GM12878 (cell line): ENCODE measurements at regions not wholly inside any gene's neighbourhood (a gene's known extent, or its start where the extent isn't known, plus 50 kb on each side); places are given as distances from the start of the nearest gene placed in this dataset.

Experiments
- ATAC-seq: fragments of 200-7000 bp; cut with Tn5 transposase; 3 replicates; pipeline ENCODE4 v1.9.1; 2020; ENCODE audit warnings: mild to moderate bottlenecking, moderate library complexity
- BruUV-seq: library from RNA; stranded (reverse); fragments of 400-500 nt; replicated peaks from 2 replicates; lab custom pipeline; 2021; lab: Mats Ljungman, UMichigan
- CTCF ChIA-PET: fragments of 300-600 bp; sonication (Branson Sonifier 250); formaldehyde crosslinking; extraction: SDS; loops from one replicate; lab custom pipeline; 2021; ENCODE audit warnings: inconsistent platforms; lab: Yijun Ruan, JAX
- POLR2A ChIA-PET: fragments of 350-600 bp; formaldehyde crosslinking; extraction: SDS; loops from one replicate; lab custom pipeline; 2021; ENCODE audit warnings: inconsistent platforms; lab: Charles Lee
- RAD21 ChIA-PET: fragments of 300-600 bp; sonication (Branson Sonifier 250); formaldehyde crosslinking; loops from one replicate; lab custom pipeline; 2023; ENCODE audit warnings: antibody characterized with exemption; ENCODE audit not compliant: unreplicated experiment; lab: Charles Lee
- SMC1A ChIA-PET: fragments of 300-600 bp; sonication (Branson Sonifier 250); formaldehyde crosslinking; loops from one replicate; lab custom pipeline; 2023; ENCODE audit not compliant: unreplicated experiment, uncharacterized antibody; lab: Charles Lee
- DNase-seq: peaks from one replicate; pipeline ENCODE4 v3.0.0-alpha.2; 2011; ENCODE audit warnings: low read depth, low spot score
- FAIRE-seq: peaks from 3 replicates; lab custom pipeline; 2011; peaks lifted over from hg19 to GRCh38; lab: Jason Lieb, UNC
- H2AFZ ChIP-seq: 2 replicates; pipeline ENCODE4 v1.6.0; 2011; ENCODE audit warnings: low read depth, low read length, control low read depth; ENCODE audit not compliant: control insufficient read depth
- H3K27ac ChIP-seq: 2 replicates; pipeline ENCODE4 v1.5.1; 2011; ENCODE audit warnings: control low read depth; ENCODE audit not compliant: control insufficient read depth, insufficient read depth
- H3K27me3 ChIP-seq, 2 experiments: replicated peaks in 1 of 2; 2 replicates each; pipeline versions ENCODE4 v1.6.0 to v1.6.1; 2011; ENCODE audit warnings: low read length in 1 of 2; ENCODE audit not compliant: control insufficient read depth in 2 of 2, insufficient read depth in 2 of 2
- H3K36me3 ChIP-seq, 2 experiments: 2 replicates each; pipeline ENCODE4 v1.5.1; 2011; ENCODE audit warnings: low read length in 1 of 2; ENCODE audit not compliant: control insufficient read depth in 2 of 2, insufficient read depth in 2 of 2
- H3K4me1 ChIP-seq: 2 replicates; pipeline ENCODE4 v1.6.1; 2011; ENCODE audit warnings: mild to moderate bottlenecking, low read length, moderate library complexity, mixed read lengths; ENCODE audit not compliant: control insufficient read depth, insufficient read depth
- H3K4me2 ChIP-seq: 2 replicates; pipeline ENCODE4 v1.6.0; 2011; ENCODE audit warnings: control low read depth; ENCODE audit not compliant: control insufficient read depth, insufficient read depth
- H3K4me3 ChIP-seq: fragments of 200-600 bp; sonication (generic); 2 replicates; pipeline ENCODE4 v1.5.1; 2016
- H3K79me2 ChIP-seq: 2 replicates; pipeline ENCODE4 v1.6.0; 2011; ENCODE audit warnings: low read length; ENCODE audit not compliant: control insufficient read depth, insufficient read depth
- H3K9ac ChIP-seq: 2 replicates; pipeline ENCODE4 v1.8.0; 2011; ENCODE audit warnings: low read length, control low read depth, mixed read lengths; ENCODE audit not compliant: control insufficient read depth, insufficient read depth
- H3K9me3 ChIP-seq: replicated peaks from 3 replicates; pipeline ENCODE4 v1.5.1; 2011; ENCODE audit warnings: mild to moderate bottlenecking, low read length; ENCODE audit not compliant: control insufficient read depth, insufficient read depth
- H4K20me1 ChIP-seq: 2 replicates; pipeline ENCODE4 v1.6.0; 2011; ENCODE audit not compliant: control insufficient read depth, insufficient read depth
- BACH1 ChIP-seq: fragments of 450-650 bp; IDR thresholded peaks from 2 replicates; pipeline ENCODE4 v1.6.1; 2017; ENCODE audit warnings: mild to moderate bottlenecking, borderline replicate concordance
- BHLHE40 ChIP-seq, 2 experiments: fragments of 450-650 bp in 1 of 2; IDR thresholded peaks; 2 replicates each; pipeline ENCODE4 v1.6.1; 2011 to 2017; ENCODE audit warnings: low read depth in 2 of 2, borderline replicate concordance in 1 of 2, improper control_type of control experiment in 1 of 2, low read length in 1 of 2, mild to moderate bottlenecking in 1 of 2
- CREB1 ChIP-seq: IDR thresholded peaks from 2 replicates; pipeline ENCODE4 v1.6.1; 2012; ENCODE audit warnings: low read depth, mild to moderate bottlenecking, inconsistent platforms
- DPF2 ChIP-seq: fragments of 450-650 bp; IDR thresholded peaks from 2 replicates; pipeline ENCODE4 v1.6.1; 2017; ENCODE audit warnings: mild to moderate bottlenecking
- EED ChIP-seq: sonication (generic); IDR thresholded peaks from 2 replicates; pipeline ENCODE4 v1.6.1; 2016; ENCODE audit warnings: antibody characterized with exemption, low read depth
- IRF4 ChIP-seq: IDR thresholded peaks from 2 replicates; pipeline ENCODE4 v1.6.1; 2011; ENCODE audit warnings: low read depth, low read length
- JUNB ChIP-seq: IDR thresholded peaks from 2 replicates; pipeline ENCODE4 v1.6.1; 2016; ENCODE audit warnings: antibody characterized with exemption, mild to moderate bottlenecking
- MEF2B ChIP-seq: fragments of 450-650 bp; IDR thresholded peaks from 2 replicates; pipeline ENCODE4 v1.6.1; 2018; ENCODE audit warnings: mild to moderate bottlenecking, moderate library complexity; ENCODE audit not compliant: partially characterized antibody, poor library complexity, severe bottlenecking
- MTA2 ChIP-seq: fragments of 450-650 bp; IDR thresholded peaks from 2 replicates; pipeline ENCODE4 v1.6.1; 2016; ENCODE audit warnings: low read depth, mild to moderate bottlenecking, moderate library complexity
- NFIC ChIP-seq: IDR thresholded peaks from 2 replicates; pipeline ENCODE4 v1.6.1; 2012; ENCODE audit warnings: low read depth, mild to moderate bottlenecking, inconsistent platforms, low read length, moderate library complexity
- PAX5 ChIP-seq: IDR thresholded peaks from 2 replicates; pipeline ENCODE4 v1.6.1; 2011; ENCODE audit warnings: low read depth, low read length, borderline replicate concordance
- POU2F2 ChIP-seq: IDR thresholded peaks from 3 replicates; pipeline ENCODE4 v1.6.1; 2011; ENCODE audit warnings: low read depth, mild to moderate bottlenecking, low read length, borderline replicate concordance
- SPI1 ChIP-seq: IDR thresholded peaks from 2 replicates; pipeline ENCODE4 v1.6.1; 2011; ENCODE audit warnings: low read depth, mild to moderate bottlenecking, low read length, moderate library complexity, borderline replicate concordance; ENCODE audit not compliant: insufficient read depth
- TCF7 ChIP-seq: IDR thresholded peaks from 2 replicates; pipeline ENCODE4 v1.6.1; 2014; ENCODE audit warnings: antibody characterized with exemption, borderline replicate concordance
- WRNIP1 ChIP-seq: IDR thresholded peaks from 2 replicates; pipeline ENCODE4 v1.6.1; 2011; ENCODE audit warnings: low read depth, low read length, improper control_type of control experiment, borderline replicate concordance
- YY1 ChIP-seq: IDR thresholded peaks from 2 replicates; pipeline ENCODE4 v1.6.1; 2011; ENCODE audit warnings: low read depth, mild to moderate bottlenecking, low read length
- ZNF217 ChIP-seq: fragments of 450-650 bp; IDR thresholded peaks from 2 replicates; pipeline ENCODE4 v1.6.1; 2017; ENCODE audit warnings: antibody characterized with exemption, mild to moderate bottlenecking
- WGBS: methylation state at CpG from one replicate; pipeline ENCODE4 v1.1.6; 2016; ENCODE audit warnings: low lambda C conversion rate; ENCODE audit not compliant: insufficient replicate concordance, insufficient coverage; ENCODE audit errors: missing lambda C conversion rate; 5-methylcytosine and 5-hydroxymethylcytosine counted together
- in situ Hi-C: fragments of 300-500 bp; cut with MboI; formaldehyde crosslinking; loops from 9 replicates; pipeline ENCODE4 v1.14.3; 2018; ENCODE audit warnings: mixed read lengths
- intact Hi-C: fragments of 100-400 bp; cut with micrococcal nuclease; formaldehyde crosslinking; loops from one replicate; pipeline ENCODE4 v1.14.2; 2022; ENCODE audit not compliant: unreplicated experiment
- TF ChIP-seq, protein P1 (sequence below): fragments of 450-650 bp; IDR thresholded peaks from 2 replicates; pipeline ENCODE4 v1.6.1; 2018; ENCODE audit warnings: mild to moderate bottlenecking, low read depth, moderate library complexity; ENCODE audit not compliant: partially characterized antibody
- TF ChIP-seq, protein P2 (sequence below): IDR thresholded peaks from 2 replicates; pipeline ENCODE4 v1.6.1; 2012; ENCODE audit warnings: low read depth, low read length, improper control_type of control experiment

DNA sequence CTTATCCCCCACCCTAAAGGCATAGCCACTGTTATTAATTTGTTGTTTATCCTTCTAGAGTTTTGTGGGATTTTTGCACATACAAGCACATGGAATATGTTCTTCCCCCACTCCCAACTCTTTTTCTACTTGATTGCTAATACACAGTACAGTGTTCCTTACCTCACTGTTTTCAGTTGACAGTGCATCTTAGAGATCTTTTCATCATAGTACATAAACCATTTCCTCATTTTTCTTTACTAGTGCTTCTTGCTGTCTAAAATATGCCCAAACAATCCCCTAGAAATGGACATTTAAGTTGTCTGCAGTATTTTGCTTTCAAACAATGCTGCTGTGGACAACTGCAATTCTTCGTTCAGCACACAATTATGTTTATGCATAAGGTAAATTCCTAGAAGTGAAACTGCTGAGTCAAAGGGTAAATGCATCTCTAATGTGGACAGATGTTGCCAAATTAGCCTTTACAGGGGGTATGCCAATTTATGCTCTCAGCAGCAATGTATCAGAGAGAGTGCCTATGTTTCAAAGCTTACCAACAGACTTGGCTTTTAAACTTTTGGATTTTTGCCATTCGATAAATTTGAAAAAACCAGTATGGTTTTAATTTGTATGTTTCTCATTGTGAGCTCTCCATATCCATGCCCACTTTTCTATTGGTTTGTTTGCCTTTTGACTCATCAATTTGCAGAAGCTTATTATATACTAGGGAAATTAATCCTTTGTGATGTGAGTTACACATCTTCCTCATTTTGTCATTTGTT, 132.6 kb downstream of the MRPS6 start:
- H2AFZ ChIP-seq = no peak overlapping the region
- 5% methylated on average over 2 of the region's 2 CpGs for WGBS
- intact Hi-C loops (no loop called here), in situ Hi-C loops (no loop called here)
- H3K27me3 ChIP-seq = no peaks in the 10 kb centered on the region; a peak in 1 of 4 replicates
- H3K4me2 ChIP-seq = no peak overlapping the region
- H3K36me3 ChIP-seq = no peaks in the 10 kb centered on the region
- no peak overlapping the region for H3K27ac ChIP-seq
- ChIA-PET POLR2A (no interaction called here), CTCF (interaction anchor here (1.4 to 2.9 kb wide), 2 partner anchors 30 to 282 kb away, joined by 5 to 12 read pairs; no protein-coding TSS in a partner anchor), SMC1A (interaction anchor here (1.0 to 2.5 kb wide), 4 partner anchors 77 to 312 kb away, joined by 3 to 8 read pairs (median 3); no protein-coding TSS in a partner anchor), RAD21 (interaction anchor here (1.4 to 1.6 kb wide), 3 partner anchors 142 to 282 kb away, joined by 4 to 5 read pairs (median 4); no protein-coding TSS in a partner anchor)
- no peaks in the 10 kb centered on the region; the same call in 2 of the 3 replicates for H3K9me3 ChIP-seq
- FAIRE-seq (peak; percentile 61), ATAC-seq (peak; percentile 82), DNase-seq (peak; percentile 36)
- no peaks in the 10 kb centered on the region for H3K79me2 ChIP-seq
- no peaks in the 10 kb centered on the region for H4K20me1 ChIP-seq
- H3K9ac ChIP-seq = no peak overlapping the region
- no peak overlapping the region for H3K4me3 ChIP-seq
- H3K4me1 ChIP-seq = no peaks in the 10 kb centered on the region
- TF ChIP-seq ZNF217 (peak; percentile 95), YY1 (no peak), IRF4 (peak; percentile 79), TCF7 (no peak), SPI1 (peak; percentile 18; the same call in 1 of the 2 replicates), EED (no peak), NFIC (0 out of 2 replicates have a peak, but pooled peaks have one; percentile 31), PAX5 (no peak), MEF2B (peak; percentile 29), DPF2 (0 out of 2 replicates have a peak, but pooled peaks have one; percentile 43), CREB1 (no peak), JUNB (peak; percentile 73), BACH1 (peak; percentile 43; the same call in 1 of the 2 replicates), WRNIP1 (no peak), POU2F2 (peak; percentile 91; the same call in 2 of the 3 replicates), MTA2 (peak; percentile 9; the same call in 1 of the 2 replicates), BHLHE40 (IDR thresholded peaks at IDR 0.05; ENCODE audit: borderline replicate concordance in 1 of 2, low read depth in 2 of 2, low read length in 1 of 2) (no peak)
- TF ChIP-seq, protein P1, sequence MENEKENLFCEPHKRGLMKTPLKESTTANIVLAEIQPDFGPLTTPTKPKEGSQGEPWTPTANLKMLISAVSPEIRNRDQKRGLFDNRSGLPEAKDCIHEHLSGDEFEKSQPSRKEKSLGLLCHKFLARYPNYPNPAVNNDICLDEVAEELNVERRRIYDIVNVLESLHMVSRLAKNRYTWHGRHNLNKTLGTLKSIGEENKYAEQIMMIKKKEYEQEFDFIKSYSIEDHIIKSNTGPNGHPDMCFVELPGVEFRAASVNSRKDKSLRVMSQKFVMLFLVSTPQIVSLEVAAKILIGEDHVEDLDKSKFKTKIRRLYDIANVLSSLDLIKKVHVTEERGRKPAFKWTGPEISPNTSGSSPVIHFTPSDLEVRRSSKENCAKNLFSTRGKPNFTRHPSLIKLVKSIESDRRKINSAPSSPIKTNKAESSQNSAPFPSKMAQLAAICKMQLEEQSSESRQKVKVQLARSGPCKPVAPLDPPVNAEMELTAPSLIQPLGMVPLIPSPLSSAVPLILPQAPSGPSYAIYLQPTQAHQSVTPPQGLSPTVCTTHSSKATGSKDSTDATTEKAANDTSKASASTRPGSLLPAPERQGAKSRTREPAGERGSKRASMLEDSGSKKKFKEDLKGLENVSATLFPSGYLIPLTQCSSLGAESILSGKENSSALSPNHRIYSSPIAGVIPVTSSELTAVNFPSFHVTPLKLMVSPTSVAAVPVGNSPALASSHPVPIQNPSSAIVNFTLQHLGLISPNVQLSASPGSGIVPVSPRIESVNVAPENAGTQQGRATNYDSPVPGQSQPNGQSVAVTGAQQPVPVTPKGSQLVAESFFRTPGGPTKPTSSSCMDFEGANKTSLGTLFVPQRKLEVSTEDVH = no peak
- TF ChIP-seq, protein P2, sequence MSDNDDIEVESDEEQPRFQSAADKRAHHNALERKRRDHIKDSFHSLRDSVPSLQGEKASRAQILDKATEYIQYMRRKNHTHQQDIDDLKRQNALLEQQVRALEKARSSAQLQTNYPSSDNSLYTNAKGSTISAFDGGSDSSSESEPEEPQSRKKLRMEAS = no peak
- no TSS peak for BruUV-seq
